HEK293T (cell line): ENCODE measurements at regions not wholly inside any gene's neighbourhood (a gene's known extent, or its start where the extent isn't known, plus 50 kb on each side); places are given as distances from the start of the nearest gene placed in this dataset.

Experiments
- CTCF ChIA-PET: fragments of 350-600 bp; formaldehyde crosslinking; extraction: SDS; loops from one replicate; lab custom pipeline; 2021; ENCODE audit warnings: antibody characterized with exemption, inconsistent platforms; lab: Yijun Ruan, JAX
- POLR2A ChIA-PET: fragments of 350-600 bp; formaldehyde crosslinking; extraction: SDS; loops from one replicate; lab custom pipeline; 2020; ENCODE audit warnings: antibody characterized with exemption, inconsistent platforms; lab: Yijun Ruan, JAX
- DNase-seq: peaks from one replicate; pipeline ENCODE4 v3.0.0; 2012; ENCODE audit warnings: mixed read lengths; ENCODE audit errors: extremely low spot score
- ARNT ChIP-seq: fragments of 450-650 bp; IDR thresholded peaks from 2 replicates; pipeline ENCODE4 v1.6.1; 2017; ENCODE audit warnings: mild to moderate bottlenecking
- BHLHE40 ChIP-seq: fragments of 450-650 bp; IDR thresholded peaks from 2 replicates; pipeline ENCODE4 v1.6.1; 2016; ENCODE audit warnings: mild to moderate bottlenecking, moderate library complexity, borderline replicate concordance
- CTBP1 ChIP-seq: fragments of 450-650 bp; IDR thresholded peaks from 2 replicates; pipeline ENCODE4 v1.6.1; 2016; ENCODE audit warnings: borderline replicate concordance
- ELF4 ChIP-seq: fragments of 450-650 bp; IDR thresholded peaks from 2 replicates; pipeline ENCODE4 v1.6.1; 2017; ENCODE audit warnings: antibody characterized with exemption
- FOXA1 ChIP-seq: fragments of 450-650 bp; IDR thresholded peaks from 2 replicates; pipeline ENCODE4 v1.6.1; 2016; ENCODE audit warnings: mild to moderate bottlenecking
- FOXK2 ChIP-seq: fragments of 450-650 bp; IDR thresholded peaks from 2 replicates; pipeline ENCODE4 v1.6.1; 2016; ENCODE audit warnings: mild to moderate bottlenecking
- FOXM1 ChIP-seq: fragments of 450-650 bp; IDR thresholded peaks from 2 replicates; pipeline ENCODE4 v1.6.1; 2017; ENCODE audit warnings: mild to moderate bottlenecking, borderline replicate concordance
- HDGF ChIP-seq: fragments of 450-650 bp; IDR thresholded peaks from 2 replicates; pipeline ENCODE4 v1.6.1; 2017; ENCODE audit warnings: antibody characterized with exemption, borderline replicate concordance
- L3MBTL2 ChIP-seq: fragments of 450-650 bp; conservative IDR thresholded peaks from 2 replicates; pipeline ENCODE4 v1.6.1; 2016; ENCODE audit warnings: mild to moderate bottlenecking
- LEF1 ChIP-seq: fragments of 450-650 bp; IDR thresholded peaks from 2 replicates; pipeline ENCODE4 v1.6.1; 2017; ENCODE audit warnings: mild to moderate bottlenecking, borderline replicate concordance
- NFRKB ChIP-seq: fragments of 450-650 bp; IDR thresholded peaks from 2 replicates; pipeline ENCODE4 v1.6.1; 2016; ENCODE audit warnings: mild to moderate bottlenecking, moderate library complexity
- PKNOX1 ChIP-seq: fragments of 450-650 bp; IDR thresholded peaks from 2 replicates; pipeline ENCODE4 v1.6.1; 2016
- SP1 ChIP-seq: fragments of 450-650 bp; IDR thresholded peaks from 2 replicates; pipeline ENCODE4 v1.6.1; 2017
- SUZ12 ChIP-seq: fragments of 450-650 bp; IDR thresholded peaks from 2 replicates; pipeline ENCODE4 v1.6.1; 2016; ENCODE audit warnings: mild to moderate bottlenecking
- TARDBP ChIP-seq: fragments of 450-650 bp; IDR thresholded peaks from 2 replicates; pipeline ENCODE4 v1.6.1; 2016
- ZNF384 ChIP-seq: fragments of 450-650 bp; IDR thresholded peaks from 2 replicates; pipeline ENCODE4 v1.6.1; 2016

- ChIA-PET CTCF (interaction anchor here (0.6 kb wide), 1 partner anchor 140 kb away, joined by 3 read pairs; no protein-coding TSS in a partner anchor), POLR2A (no interaction called here)
- TF ChIP-seq FOXK2 (no peak), ARNT (no peak), ELF4 (no peak), CTBP1 (no peak), HDGF (no peak), NFRKB (no peak), TARDBP (no peak), PKNOX1 (no peak), ZNF384 (no peak), L3MBTL2 (no peak), FOXA1 (no peak), LEF1 (no peak), FOXM1 (no peak), SUZ12 (no peak), BHLHE40 (no peak), SP1 (no peak)
- DNase-seq, result no peak
Observed at GRCh38 chr2:180927030-180927686, 53.2 kb upstream of the UBE2E3 start.

- ChIA-PET POLR2A (no interaction called here), CTCF (no interaction called here)
- DNase-seq, result no peak
- TF ChIP-seq HDGF (no peak), FOXM1 (no peak), SUZ12 (no peak), ARNT (no peak), L3MBTL2 (no peak)
Observed at GRCh38 chr2:180925700-180926099, 54.7 kb upstream of the UBE2E3 start.

GRCh38 chr2:180924063-180924462 lies 56.3 kb upstream of the UBE2E3 start:
- ChIA-PET CTCF (no interaction called here), POLR2A (no interaction called here)
- no peak for TF ChIP-seq FOXM1
- no peak for TF ChIP-seq FOXA1
- TF ChIP-seq CTBP1, result no peak
- no peak for TF ChIP-seq ZNF384
- no peak for TF ChIP-seq SP1
- TF ChIP-seq L3MBTL2, result no peak
- no peak for TF ChIP-seq FOXK2
- TF ChIP-seq LEF1, result no peak
- no peak for TF ChIP-seq HDGF
- TF ChIP-seq SUZ12, result no peak
- TF ChIP-seq NFRKB, result no peak
- no peak for TF ChIP-seq TARDBP
- DNase-seq, result no peak

GRCh38 chr2:180910831-180911665 lies 69.4 kb upstream of the UBE2E3 start:
- POLR2A ChIA-PET, result no interaction called here
- CTCF ChIA-PET, result interaction anchor here (0.6 to 0.9 kb wide), 2 partner anchors 39 to 214 kb away, joined by 3 to 5 read pairs; no protein-coding TSS in a partner anchor
- DNase-seq, result no peak
- TF ChIP-seq BHLHE40 (no peak), ZNF384 (no peak), L3MBTL2 (no peak), LEF1 (no peak), FOXK2 (no peak)

- ChIA-PET CTCF (no interaction called here), POLR2A (no interaction called here)
- DNase-seq, result no peak
- TF ChIP-seq ZNF384 (no peak), FOXK2 (no peak), FOXA1 (no peak), PKNOX1 (no peak), NFRKB (no peak), TARDBP (no peak), ARNT (no peak), SP1 (no peak)
Observed at GRCh38 chr2:180907731-180908130, 72.7 kb upstream of the UBE2E3 start.

GRCh38 chr2:180905461-180905860 lies 74.9 kb upstream of the UBE2E3 start:
- ChIA-PET CTCF (no interaction called here), POLR2A (no interaction called here)
- DNase-seq, result no peak
- TF ChIP-seq FOXA1 (no peak), L3MBTL2 (no peak), CTBP1 (no peak), HDGF (no peak), BHLHE40 (no peak), NFRKB (no peak), ELF4 (no peak), SP1 (no peak), PKNOX1 (no peak), ARNT (no peak), TARDBP (no peak), ZNF384 (no peak), SUZ12 (no peak), FOXM1 (no peak), FOXK2 (no peak)
